Endothelial cell of umbilical vein (primary cell): ENCODE measurements at regions not wholly inside any gene's neighbourhood (a gene's known extent, or its start where the extent isn't known, plus 50 kb on each side); places are given as distances from the start of the nearest gene placed in this dataset.

Experiments
- BruUV-seq: library from RNA; stranded (reverse); fragments of 400-500 nt; replicated peaks from 2 replicates; lab custom pipeline; 2021; lab: Mats Ljungman, UMichigan
- CTCF ChIA-PET: fragments of 300-600, 350-600 bp; sonication (Branson Sonifier 250); formaldehyde crosslinking; loops from one replicate; lab custom pipeline; 2021; ENCODE audit warnings: antibody characterized with exemption, inconsistent platforms; lab: Charles Lee
- POLR2A ChIA-PET: fragments of 300-600, 350-600 bp; sonication (Branson Sonifier 250); formaldehyde crosslinking; loops from one replicate; lab custom pipeline; 2021; ENCODE audit warnings: antibody characterized with exemption, inconsistent platforms; lab: Charles Lee
- DNase-seq: peaks from one replicate; pipeline ENCODE4 v3.0.0-alpha.2; 2011; ENCODE audit warnings: low read depth, low spot score
- FAIRE-seq: peaks from 2 replicates; lab custom pipeline; 2011; peaks lifted over from hg19 to GRCh38; lab: Jason Lieb, UNC
- H2AFZ ChIP-seq: 2 replicates; pipeline ENCODE4 v1.6.0; 2012; ENCODE audit warnings: low read depth, low read length, control low read depth, inconsistent platforms
- H3K27ac ChIP-seq: 2 replicates; pipeline ENCODE4 v1.5.1; 2011; ENCODE audit warnings: low read depth, mild to moderate bottlenecking, control low read depth, low read length, moderate library complexity; ENCODE audit not compliant: insufficient read depth
- H3K27me3 ChIP-seq, 2 experiments: 2 replicates each; pipeline versions ENCODE4 v1.6.0 to v1.6.1; 2011; ENCODE audit warnings: low read length in 2 of 2, mixed read lengths in 1 of 2; ENCODE audit not compliant: control insufficient read depth in 2 of 2, insufficient read depth in 2 of 2
- H3K36me3 ChIP-seq, 2 experiments: 2 replicates in 1 of 2; 3 replicates in 1 of 2; pipeline ENCODE4 v1.5.1; 2011; ENCODE audit warnings: low read length in 2 of 2, mild to moderate bottlenecking in 1 of 2, moderate library complexity in 1 of 2; ENCODE audit not compliant: control insufficient read depth in 2 of 2, insufficient read depth in 2 of 2; ENCODE audit errors: extremely low read depth in 1 of 2
- H3K4me1 ChIP-seq: 3 replicates; pipeline ENCODE4 v1.5.1; 2011; ENCODE audit warnings: mild to moderate bottlenecking, low read length; ENCODE audit not compliant: control insufficient read depth, insufficient read depth; ENCODE audit errors: extremely low read depth
- H3K4me2 ChIP-seq: 2 replicates; pipeline ENCODE4 v1.6.1; 2011; ENCODE audit warnings: low read length, control low read depth, mixed read lengths; ENCODE audit not compliant: insufficient read depth
- H3K4me3 ChIP-seq, 3 experiments: fragments of 200-600 bp in 1 of 3; sonication (generic), shearing (Covaris generic) in 1 of 3; replicated peaks in 1 of 3; 2 replicates each; pipeline ENCODE4 v1.5.1; 2011 to 2016; ENCODE audit warnings: control low read depth in 3 of 3, low read length in 3 of 3, mild to moderate bottlenecking in 2 of 3, inconsistent platforms in 1 of 3, low read depth in 1 of 3, moderate library complexity in 1 of 3; ENCODE audit not compliant: insufficient read depth in 1 of 3
- H3K79me2 ChIP-seq: 2 replicates; pipeline ENCODE4 v1.6.0; 2012; ENCODE audit warnings: low read length, inconsistent platforms; ENCODE audit not compliant: control insufficient read depth, insufficient read depth
- H3K9ac ChIP-seq: replicated peaks from 2 replicates; pipeline ENCODE3; 2011; ENCODE audit warnings: low read length, control low read depth; ENCODE audit not compliant: insufficient read depth; ENCODE audit errors: extremely low read depth
- H3K9me1 ChIP-seq: replicated peaks from 3 replicates; pipeline ENCODE4 v1.6.0; 2011; ENCODE audit warnings: mild to moderate bottlenecking, low read length; ENCODE audit not compliant: control insufficient read depth, insufficient read depth; ENCODE audit errors: extremely low read depth
- H3K9me3 ChIP-seq: replicated peaks from 2 replicates; pipeline ENCODE4 v1.5.1; 2012; ENCODE audit warnings: low read length, inconsistent platforms; ENCODE audit not compliant: control insufficient read depth, insufficient read depth
- H4K20me1 ChIP-seq: replicated peaks from 2 replicates; pipeline ENCODE3; 2011; ENCODE audit warnings: mild to moderate bottlenecking, low read length; ENCODE audit not compliant: control insufficient read depth, insufficient read depth; ENCODE audit errors: extremely low read depth
- EZH2 ChIP-seq: IDR thresholded peaks from 2 replicates; pipeline ENCODE4 v1.6.1; 2012; ENCODE audit warnings: borderline replicate concordance, low read depth, mild to moderate bottlenecking, moderate library complexity, low read length, inconsistent platforms; ENCODE audit not compliant: severe bottlenecking
- FOS ChIP-seq: IDR thresholded peaks from 2 replicates; pipeline ENCODE4 v1.6.1; 2011; ENCODE audit warnings: mild to moderate bottlenecking, low read length, moderate library complexity, borderline replicate concordance; ENCODE audit not compliant: insufficient read depth
- GATA2 ChIP-seq: IDR thresholded peaks from 2 replicates; pipeline ENCODE4 v1.7.0; 2011; ENCODE audit warnings: low read depth, mild to moderate bottlenecking, moderate library complexity, mixed read lengths, low read length; ENCODE audit not compliant: insufficient read length, insufficient read depth
- JUN ChIP-seq: IDR thresholded peaks from 2 replicates; pipeline ENCODE4 v1.6.1; 2011; ENCODE audit warnings: borderline replicate concordance, low read depth; ENCODE audit not compliant: insufficient read length, insufficient read depth
- MYC ChIP-seq: IDR thresholded peaks from one replicate; pipeline ENCODE4 v1.6.1; 2011; ENCODE audit warnings: mild to moderate bottlenecking, low read depth, low read length
- POLR2A ChIP-seq: IDR thresholded peaks from 2 replicates; pipeline ENCODE4 v1.6.1; 2012; ENCODE audit warnings: low read depth, mild to moderate bottlenecking, control low read depth, low read length
- POLR2AphosphoS5 ChIP-seq: IDR thresholded peaks from 2 replicates; pipeline ENCODE4 v1.6.1; 2012; ENCODE audit warnings: low read depth, mild to moderate bottlenecking, control low read depth, low read length, moderate library complexity; ENCODE audit not compliant: insufficient read depth
- dilution Hi-C: fragments of 300-500 bp; cut with MboI; formaldehyde crosslinking; loops from one replicate; pipeline ENCODE4 v1.15.0; 2019; ENCODE audit warnings: low sequenced_read_pairs; ENCODE audit not compliant: extremely low pct_ligation_motif_present
- intact Hi-C: fragments of 100-400 bp; cut with micrococcal nuclease; formaldehyde crosslinking; loops from one replicate; pipeline ENCODE4 v1.10.0; 2022
- TF ChIP-seq, protein P1 (sequence below): IDR thresholded peaks from 2 replicates; pipeline ENCODE4 v1.6.1; 2011; ENCODE audit not compliant: insufficient read depth, insufficient read length
- TF ChIP-seq, protein P2 (sequence below), 2 donors: IDR thresholded peaks; 1 replicate in 1 of 2; 2 replicates in 1 of 2; pipeline ENCODE4 v1.5.1; 2011; ENCODE audit warnings: low read length in 2 of 2, mild to moderate bottlenecking in 2 of 2, moderate library complexity in 2 of 2, control low read depth in 1 of 2, inconsistent platforms in 1 of 2, low read depth in 1 of 2; ENCODE audit not compliant: insufficient read depth in 1 of 2; ENCODE audit errors: extremely low read depth in 1 of 2

DNA sequence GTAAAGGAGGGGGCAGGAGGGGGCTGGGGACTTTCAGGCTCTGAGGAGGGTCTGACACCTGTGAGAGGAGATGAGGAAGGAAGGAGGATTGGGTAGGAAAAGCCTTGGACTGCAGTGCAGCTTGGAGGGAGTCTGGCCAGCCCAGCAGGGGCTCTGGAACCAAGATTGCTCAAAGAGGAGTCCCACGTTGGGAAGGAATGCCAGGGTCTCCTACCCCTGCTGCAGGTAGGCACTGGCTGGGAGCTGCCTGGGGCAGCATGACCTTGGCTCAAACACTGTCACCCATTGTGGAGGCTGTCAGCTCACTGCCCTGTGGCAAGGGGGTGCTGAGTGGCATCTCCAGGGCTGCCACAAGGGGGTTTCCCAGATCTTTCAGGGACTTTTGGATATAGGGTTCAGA lies 94.5 kb downstream of the RPS6KA4 start:
- H2AFZ ChIP-seq = no peak overlapping the region
- POLR2A ChIA-PET = no interaction called here
- CTCF ChIA-PET = interaction anchor here (6.7 kb wide), 1 partner anchor 198 kb away, joined by 143 read pairs; no protein-coding TSS in a partner anchor
- FAIRE-seq (no peak), DNase-seq (no peak)
- H3K4me2 ChIP-seq = no peak overlapping the region
- no peaks in the 10 kb centered on the region for H3K9me3 ChIP-seq
- H3K9ac ChIP-seq = no peak overlapping the region
- no TSS peak for BruUV-seq
- no peaks in the 10 kb centered on the region for H3K9me1 ChIP-seq
- no peaks in the 10 kb centered on the region for H4K20me1 ChIP-seq
- no peak overlapping the region for H3K27ac ChIP-seq
- H3K4me3 ChIP-seq = no peak overlapping the region
- no peak for TF ChIP-seq FOS
- no peak for TF ChIP-seq POLR2AphosphoS5
- TF ChIP-seq JUN = no peak
- H3K36me3 ChIP-seq = no peaks in the 10 kb centered on the region
- peaks cover under 1 to 3% of the 10 kb centered on the region in 2 experiments for H3K27me3 ChIP-seq
- intact Hi-C loops = no loop called here
- dilution Hi-C loops = no loop called here
- peaks cover 2% of the 10 kb centered on the region for H3K4me1 ChIP-seq
- H3K79me2 ChIP-seq = no peaks in the 10 kb centered on the region

DNA sequence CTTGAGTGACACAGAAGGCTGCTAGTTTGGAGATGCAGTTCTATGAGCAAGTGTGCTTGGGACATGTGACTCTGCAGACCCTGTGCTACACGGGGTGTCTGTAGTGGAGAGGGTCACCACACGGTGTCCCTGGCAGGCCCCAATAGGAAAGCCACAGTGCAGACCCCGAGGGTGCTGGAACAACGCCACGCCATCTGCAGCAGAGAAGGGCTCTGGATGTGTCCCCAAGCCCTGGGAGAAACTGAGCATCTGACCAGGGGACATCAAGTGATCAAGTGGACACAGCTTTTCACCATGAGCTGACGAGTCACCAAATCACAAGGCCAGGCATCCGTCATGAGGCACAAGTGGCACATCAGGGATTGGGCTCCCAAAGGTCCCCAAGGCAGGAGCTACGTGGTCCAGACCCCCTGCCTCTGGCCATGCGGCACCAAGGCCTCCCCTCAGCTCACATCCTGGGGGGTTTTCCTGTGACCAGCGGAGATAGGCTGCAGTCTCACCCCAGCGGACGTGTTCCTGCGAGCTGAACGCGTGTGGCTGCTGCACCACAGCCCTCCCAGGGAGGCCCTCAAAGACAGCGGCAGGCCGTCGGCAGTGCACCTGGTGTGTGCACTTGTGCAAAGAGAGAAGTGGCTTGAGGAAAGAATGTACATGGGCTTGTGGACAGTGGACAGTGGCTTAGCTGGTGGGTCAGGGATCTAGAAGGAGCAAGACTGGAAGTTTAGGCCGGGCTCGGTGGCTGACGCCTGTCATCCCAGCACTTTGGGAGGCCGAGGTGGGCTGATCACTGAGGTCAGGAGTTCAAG lies 96.7 kb downstream of the RPS6KA4 start:
- CTCF ChIA-PET = interaction anchor here (1.4 kb wide), 1 partner anchor 99 kb away, joined by 3 read pairs; no protein-coding TSS in a partner anchor

More for the DNA sequence above, 96.7 kb downstream of the RPS6KA4 start:
- POLR2A ChIA-PET = no interaction called here
- intact Hi-C loops (no loop called here), dilution Hi-C loops (no loop called here)
- Histone ChIP-seq H3K4me1 (no peaks in the 10 kb centered on the region), H3K27me3 (no peaks in the 10 kb centered on the region), H3K36me3 (no peaks in the 10 kb centered on the region), H3K4me3 (no peak overlapping the region), H3K4me2 (no peak overlapping the region), H3K9ac (no peak overlapping the region), H2AFZ (no peak overlapping the region), H4K20me1 (no peaks in the 10 kb centered on the region), H3K27ac (no peak overlapping the region), H3K9me1 (no peaks in the 10 kb centered on the region), H3K9me3 (no peaks in the 10 kb centered on the region), H3K79me2 (no peaks in the 10 kb centered on the region)
- no TSS peak for BruUV-seq
- DNase-seq = no peak
- FAIRE-seq = no peak
- TF ChIP-seq, protein P1, sequence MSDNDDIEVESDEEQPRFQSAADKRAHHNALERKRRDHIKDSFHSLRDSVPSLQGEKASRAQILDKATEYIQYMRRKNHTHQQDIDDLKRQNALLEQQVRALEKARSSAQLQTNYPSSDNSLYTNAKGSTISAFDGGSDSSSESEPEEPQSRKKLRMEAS = no peak
- no peak for TF ChIP-seq POLR2A
- TF ChIP-seq, protein P2, sequence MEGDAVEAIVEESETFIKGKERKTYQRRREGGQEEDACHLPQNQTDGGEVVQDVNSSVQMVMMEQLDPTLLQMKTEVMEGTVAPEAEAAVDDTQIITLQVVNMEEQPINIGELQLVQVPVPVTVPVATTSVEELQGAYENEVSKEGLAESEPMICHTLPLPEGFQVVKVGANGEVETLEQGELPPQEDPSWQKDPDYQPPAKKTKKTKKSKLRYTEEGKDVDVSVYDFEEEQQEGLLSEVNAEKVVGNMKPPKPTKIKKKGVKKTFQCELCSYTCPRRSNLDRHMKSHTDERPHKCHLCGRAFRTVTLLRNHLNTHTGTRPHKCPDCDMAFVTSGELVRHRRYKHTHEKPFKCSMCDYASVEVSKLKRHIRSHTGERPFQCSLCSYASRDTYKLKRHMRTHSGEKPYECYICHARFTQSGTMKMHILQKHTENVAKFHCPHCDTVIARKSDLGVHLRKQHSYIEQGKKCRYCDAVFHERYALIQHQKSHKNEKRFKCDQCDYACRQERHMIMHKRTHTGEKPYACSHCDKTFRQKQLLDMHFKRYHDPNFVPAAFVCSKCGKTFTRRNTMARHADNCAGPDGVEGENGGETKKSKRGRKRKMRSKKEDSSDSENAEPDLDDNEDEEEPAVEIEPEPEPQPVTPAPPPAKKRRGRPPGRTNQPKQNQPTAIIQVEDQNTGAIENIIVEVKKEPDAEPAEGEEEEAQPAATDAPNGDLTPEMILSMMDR (IDR thresholded peaks at IDR 0.05; ENCODE audit: extremely low read depth in 1 of 2, insufficient read depth in 1 of 2, low read depth in 1 of 2, low read length in 2 of 2) = no peak
- no peak for TF ChIP-seq EZH2
- no peak for TF ChIP-seq MYC
- TF ChIP-seq GATA2 = no peak
- no peak for TF ChIP-seq POLR2AphosphoS5
- no peak for TF ChIP-seq JUN
- no peak for TF ChIP-seq FOS
